ENCODE measurements at regions not wholly inside any gene's neighbourhood (a gene's known extent, or its start where the extent isn't known, plus 50 kb on each side); places are given as distances from the start of the nearest gene placed in this dataset.

DNA sequence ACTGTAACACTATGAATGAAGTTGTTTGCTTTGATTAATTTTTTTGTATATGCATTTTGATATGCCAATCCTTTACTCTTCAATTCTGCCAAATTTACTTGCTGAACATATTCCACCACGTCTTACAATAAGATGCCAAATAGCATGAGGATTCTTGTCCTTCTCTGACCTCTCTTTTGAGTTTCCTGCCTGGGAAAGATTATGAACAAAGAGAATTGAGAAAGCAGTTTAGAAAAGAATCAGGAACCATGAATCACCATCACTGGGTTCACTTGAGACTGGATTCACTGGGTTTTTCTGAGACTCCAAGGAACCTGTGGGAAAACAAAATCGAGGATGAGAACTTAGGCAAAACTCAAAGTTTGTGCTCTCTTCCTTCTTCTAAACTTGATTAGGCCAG, 256.5 kb downstream of the CETN3 start:
- TF ChIP-seq EZH2 (IDR thresholded peaks at IDR 0.05; ENCODE audit: insufficient read depth, poor library complexity, severe bottlenecking), result no peak
- no peak for TF ChIP-seq EZH2phosphoT487 (IDR thresholded peaks at IDR 0.05; ENCODE audit: insufficient read depth, low read depth)
